UCSD-AML1 (cell line): ENCODE measurements at regions not wholly inside any gene's neighbourhood (a gene's known extent, or its start where the extent isn't known, plus 50 kb on each side); places are given as distances from the start of the nearest gene placed in this dataset.
"Not testable (repeated sequence)": the region's sequence is repeated elsewhere in the genome, so short reads cannot be mapped to it uniquely, and the experiment has no call there.

ENCODE experiments used
- DNase-seq: peaks from one replicate; lab custom pipeline; 2025; ENCODE audit not compliant: unreplicated experiment; lab: John Stamatoyannopoulos, UW

DNA sequence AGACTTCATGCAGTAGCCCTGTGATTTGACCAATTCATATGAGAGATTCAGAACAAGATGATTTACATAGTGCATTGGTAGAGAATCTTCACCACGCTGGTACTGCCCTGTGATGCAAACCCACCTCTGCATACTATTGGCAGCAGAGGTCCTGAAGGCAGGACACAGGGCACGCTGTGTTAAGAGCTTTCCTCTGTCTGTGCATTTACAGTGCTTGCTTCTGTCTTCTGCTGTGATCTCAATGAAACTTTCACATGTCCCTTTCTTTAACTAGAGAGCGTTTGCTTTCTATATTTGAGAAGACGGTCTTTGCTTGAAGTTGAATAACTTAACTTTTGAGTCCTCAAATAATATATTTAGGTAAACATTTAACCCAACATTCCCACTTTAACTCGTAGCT, 219.0 kb upstream of the SPRY2 start:
- DNase-seq = no peak

GRCh38 chr13:80558074-80558473, 217.1 kb upstream of the SPRY2 start:
- no peak for DNase-seq

DNA sequence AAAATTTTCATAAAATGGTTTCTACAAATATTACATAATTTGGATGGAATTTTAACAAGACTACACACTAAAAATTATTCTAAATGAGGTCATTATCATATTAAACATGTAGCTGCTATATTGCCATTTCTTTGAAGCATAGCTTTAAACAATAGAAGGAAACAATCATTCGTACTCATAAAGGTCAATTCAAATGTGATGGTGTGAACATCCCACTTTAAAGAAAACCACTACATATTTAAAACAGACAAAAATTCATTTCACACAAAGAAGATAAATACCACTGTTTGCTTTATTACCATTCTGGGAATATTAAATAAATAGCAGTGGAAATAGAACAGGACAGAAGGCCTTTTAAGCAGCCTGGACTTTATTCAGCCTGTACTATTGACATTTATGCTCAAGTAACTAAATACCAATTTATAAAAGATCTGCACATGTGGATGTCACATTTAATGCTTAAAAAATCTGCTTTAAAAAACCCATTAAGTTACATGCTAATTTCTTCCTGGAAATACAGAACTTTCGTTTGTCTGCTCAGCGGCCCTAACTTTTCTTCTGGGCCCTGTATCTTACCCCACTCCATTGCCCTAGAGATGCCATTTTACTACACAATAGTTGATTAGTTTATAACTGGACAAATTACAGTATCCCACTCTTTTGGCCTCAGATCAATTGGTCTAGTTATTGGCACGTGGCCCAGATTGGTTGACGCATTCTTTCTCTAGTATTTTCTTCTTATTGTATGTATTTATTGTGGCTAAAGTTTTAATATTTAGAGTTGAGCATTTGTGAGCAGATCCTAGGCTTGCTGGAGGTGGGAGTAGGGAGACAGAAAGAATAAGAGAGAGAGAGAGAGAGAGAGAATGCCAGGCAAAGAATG, 215.1 kb upstream of the SPRY2 start:
- no peak for DNase-seq

DNA sequence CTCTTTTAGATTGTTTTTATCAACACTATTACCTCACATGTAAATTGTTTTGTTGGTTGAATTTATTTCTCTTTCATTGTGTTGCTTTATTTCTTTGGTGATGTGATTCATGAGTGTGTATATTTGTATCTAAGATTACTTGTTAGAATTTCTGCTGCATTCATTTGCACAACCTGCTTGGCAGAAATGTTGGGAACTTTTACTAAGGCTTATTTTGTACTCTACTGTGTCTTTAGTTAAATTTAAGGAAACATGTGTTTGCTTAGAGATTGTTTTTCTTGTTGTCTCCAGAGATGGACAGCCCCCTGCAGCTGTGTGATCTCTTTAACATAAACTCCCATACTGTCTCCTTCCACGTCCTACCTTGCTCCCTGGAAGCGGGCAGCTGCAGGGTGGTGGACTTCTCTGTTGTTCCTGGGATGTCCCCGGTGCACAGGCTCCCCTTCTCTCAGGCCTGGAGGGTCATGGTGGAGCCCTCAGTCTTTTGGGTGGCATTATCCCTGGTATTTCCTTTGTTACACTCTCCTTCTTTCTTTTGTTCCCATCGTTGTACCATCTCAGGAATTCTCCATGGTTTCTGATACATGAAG, 212.0 kb upstream of the SPRY2 start:
- DNase-seq = no peak

DNA sequence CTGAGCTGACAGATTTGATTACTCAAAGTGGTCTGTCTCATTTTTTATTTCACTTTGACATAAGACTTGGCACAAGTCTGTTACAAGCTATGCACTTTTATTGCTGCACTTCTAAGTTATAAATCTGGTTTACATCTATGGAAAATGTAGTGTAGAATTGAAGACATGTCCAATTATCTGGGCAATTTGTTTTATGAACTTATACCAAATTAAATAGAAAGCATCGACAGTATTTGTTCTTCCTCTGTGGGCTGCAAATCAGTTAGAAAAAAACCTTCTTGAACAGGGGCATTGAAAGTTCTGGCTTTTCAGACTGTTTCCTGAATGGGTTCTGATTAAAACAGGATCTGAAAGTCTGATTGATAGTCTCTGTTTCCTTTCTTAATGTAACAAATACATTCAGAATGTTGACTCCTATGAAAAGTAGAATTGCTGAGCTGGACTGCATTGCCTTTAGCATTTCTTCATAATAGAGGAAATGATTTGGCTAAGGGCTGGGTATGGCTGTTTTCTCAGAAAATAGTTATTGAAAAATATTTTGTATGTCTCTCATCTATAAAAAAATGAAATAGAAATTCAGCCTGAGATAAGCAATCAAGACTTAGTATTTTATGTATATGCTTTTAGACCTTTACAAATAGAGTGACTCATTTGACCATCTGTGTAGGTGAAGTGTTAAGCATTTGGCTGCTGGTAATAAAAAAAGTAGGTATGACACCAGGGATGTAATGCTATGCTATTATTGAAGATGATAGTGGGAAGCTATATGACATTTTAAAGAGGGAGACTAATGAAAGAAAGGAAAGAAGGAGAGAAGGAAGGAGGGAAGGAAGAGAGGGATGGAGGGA, 210.9 kb upstream of the SPRY2 start:
- no peak for DNase-seq

DNA sequence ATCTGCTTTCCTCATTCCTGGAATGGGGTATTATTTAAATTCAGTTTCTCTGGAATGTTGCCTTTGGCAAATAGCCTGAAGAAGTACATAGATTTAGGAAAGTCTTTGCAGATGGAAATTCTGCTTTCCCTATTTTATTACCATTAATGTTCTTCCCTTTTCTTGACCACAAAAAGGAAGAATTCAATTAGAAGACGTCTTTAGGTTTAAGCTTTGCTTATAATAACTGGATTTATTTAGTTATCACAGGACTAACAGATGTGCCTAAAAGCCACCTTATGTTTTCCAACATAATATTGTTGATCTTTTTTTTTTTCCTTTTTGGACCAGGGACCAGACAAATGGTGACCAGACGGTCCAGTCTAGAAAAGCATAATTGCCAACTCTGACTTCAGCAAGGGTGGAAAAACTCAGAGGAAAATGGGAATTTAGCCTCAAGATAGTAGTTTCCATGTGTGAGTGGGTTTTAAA, 210.1 kb upstream of the SPRY2 start:
- DNase-seq = no peak

GRCh38 chr13:80548915-80549314, 208.0 kb upstream of the SPRY2 start:
- no peak for DNase-seq

DNA sequence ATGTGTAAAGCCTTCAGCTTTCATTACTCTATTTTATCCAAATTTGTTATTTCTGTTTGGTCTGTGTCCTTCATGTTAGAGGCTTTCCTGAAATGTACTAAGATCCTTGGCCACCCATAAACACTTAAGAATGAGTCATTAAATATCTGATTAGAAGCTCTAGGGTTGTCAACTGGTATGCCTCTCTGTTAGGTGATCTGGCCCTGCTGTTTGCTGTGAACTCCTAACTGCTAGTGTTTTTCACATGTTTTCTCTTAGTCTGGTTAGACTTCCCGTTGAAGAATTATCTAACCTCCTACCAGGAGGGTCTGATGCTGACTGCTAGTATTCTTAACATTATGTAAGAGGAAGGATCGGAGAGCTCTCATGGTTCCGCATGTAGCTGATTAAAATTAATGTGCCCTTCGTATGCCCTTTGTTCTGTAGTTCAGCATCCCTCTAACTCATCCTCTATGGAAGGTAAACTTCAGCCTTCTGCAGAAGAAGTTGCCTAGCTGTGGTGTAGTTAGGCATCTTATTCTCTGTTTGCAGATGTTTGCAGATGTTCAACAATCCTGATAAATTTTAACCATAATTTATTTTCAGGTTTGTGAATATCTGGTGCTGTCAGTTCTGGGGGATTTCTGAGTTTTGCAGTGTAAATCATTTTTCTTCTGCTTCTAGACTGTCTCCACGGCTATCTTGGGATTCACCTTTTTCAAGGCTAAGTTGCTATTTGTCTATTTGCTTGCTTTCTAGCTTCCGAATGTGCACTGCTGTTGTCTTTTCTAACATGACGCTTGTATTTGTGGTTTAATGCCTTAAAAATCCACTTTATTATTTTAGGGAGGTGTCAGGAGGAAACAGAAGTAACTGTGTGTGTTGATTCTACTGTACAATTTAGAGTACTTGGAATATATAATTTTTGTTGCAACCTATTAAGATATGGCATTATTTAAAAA, 207.2 kb upstream of the SPRY2 start:
- no peak for DNase-seq

- DNase-seq = no peak
These were observed 206.4 kb upstream of the SPRY2 start for GRCh38 chr13:80547341-80547740.

GRCh38 chr13:80533175-80533574, 192.2 kb upstream of the SPRY2 start:
- DNase-seq = no peak

DNA sequence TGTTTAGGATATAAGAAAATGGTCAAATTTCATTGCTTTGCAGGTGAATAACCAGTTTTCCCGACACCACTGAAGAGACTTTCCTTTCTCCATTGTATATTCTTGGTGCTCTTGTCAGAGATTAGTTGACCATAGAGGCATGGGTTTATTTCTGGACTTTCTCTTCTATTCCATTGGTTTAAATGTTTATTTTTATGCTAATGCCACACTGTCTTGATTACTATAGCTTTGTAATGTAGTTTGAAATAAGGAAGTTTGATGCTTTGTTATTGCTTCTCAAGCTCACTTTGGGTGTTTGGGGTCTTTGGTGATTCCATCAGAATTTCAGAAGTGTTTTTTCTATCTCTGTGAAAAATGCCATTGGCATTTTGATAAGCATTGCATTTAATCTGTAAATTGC, 190.0 kb upstream of the SPRY2 start:
- DNase-seq = no peak

- no peak for DNase-seq
These were observed 189.3 kb upstream of the SPRY2 start for GRCh38 chr13:80530191-80530590.

GRCh38 chr13:80529734-80530133, 188.8 kb upstream of the SPRY2 start:
- no peak for DNase-seq

GRCh38 chr13:80528733-80529132, 187.8 kb upstream of the SPRY2 start:
- no peak for DNase-seq

GRCh38 chr13:80527400-80527799, 186.5 kb upstream of the SPRY2 start:
- no peak for DNase-seq

GRCh38 chr13:80524447-80525215, 183.7 kb upstream of the SPRY2 start:
- DNase-seq = no peak

GRCh38 chr13:80523134-80523533, 182.2 kb upstream of the SPRY2 start:
- no peak for DNase-seq

DNA sequence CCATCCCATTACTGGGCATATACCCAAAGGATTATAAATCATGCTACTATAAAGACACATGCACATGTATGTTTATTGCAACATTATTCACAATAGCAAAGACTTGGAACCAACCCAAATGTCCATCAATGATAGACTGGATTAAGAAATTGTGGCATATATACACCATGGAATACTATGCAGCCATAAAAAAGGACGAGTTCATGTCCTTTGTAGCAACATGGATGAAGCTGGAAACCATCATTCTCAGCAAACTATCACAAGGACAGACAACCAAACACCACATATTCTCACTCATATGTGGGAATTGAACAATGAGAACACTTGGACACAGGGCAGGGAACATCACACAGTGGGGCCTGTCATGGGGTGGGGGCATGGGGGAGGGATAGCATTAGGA, 181.5 kb upstream of the SPRY2 start:
- not testable (repeated sequence) for DNase-seq

DNA sequence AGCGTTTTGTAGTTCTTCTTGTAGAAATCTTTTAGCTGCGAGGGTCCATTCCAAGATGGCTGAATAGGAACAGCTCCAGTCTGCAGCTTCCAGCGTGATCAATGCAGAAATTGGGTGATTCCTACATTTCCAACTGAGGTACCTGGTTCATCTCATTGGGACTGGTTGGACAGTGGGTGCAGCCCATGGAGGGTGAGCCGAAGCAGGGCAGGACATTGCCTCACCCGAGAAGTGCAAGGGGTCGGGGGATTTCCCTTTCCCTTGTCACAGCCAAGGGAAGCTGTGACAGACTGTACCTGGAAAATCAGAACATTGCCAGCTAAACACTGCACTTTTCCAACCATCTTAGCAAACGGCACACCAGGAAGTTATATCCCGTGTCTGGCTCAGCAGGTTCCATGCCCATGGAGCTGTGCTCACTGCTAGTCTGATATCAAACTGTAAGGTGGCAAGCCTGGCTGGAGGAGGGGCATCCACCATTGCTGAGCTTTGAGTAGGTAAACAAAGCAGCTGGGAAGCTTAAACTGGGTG, 176.0 kb upstream of the SPRY2 start:
- no peak for DNase-seq

DNA sequence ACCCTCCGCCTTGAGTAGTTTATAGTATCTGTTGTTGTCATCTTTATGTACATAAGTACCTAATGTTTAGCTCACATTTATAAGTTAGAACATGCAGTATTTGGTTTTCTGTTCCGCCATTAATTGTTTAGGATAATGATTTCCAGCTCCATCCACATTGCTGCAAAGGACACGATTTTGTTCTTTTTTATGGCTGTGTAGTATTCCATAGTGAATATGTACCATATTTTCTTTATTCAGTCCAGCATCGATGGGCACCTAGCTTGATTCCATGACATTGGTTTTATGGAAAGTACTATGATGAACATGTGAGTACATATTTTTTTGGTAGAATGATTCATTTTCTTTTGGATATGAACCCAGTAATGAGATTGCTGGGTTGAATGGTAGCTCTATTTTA, 174.4 kb upstream of the SPRY2 start:
- DNase-seq = no peak
